ENCODE measurements at regions not wholly inside any gene's neighbourhood (a gene's known extent, or its start where the extent isn't known, plus 50 kb on each side); places are given as distances from the start of the nearest gene placed in this dataset.

DNA sequence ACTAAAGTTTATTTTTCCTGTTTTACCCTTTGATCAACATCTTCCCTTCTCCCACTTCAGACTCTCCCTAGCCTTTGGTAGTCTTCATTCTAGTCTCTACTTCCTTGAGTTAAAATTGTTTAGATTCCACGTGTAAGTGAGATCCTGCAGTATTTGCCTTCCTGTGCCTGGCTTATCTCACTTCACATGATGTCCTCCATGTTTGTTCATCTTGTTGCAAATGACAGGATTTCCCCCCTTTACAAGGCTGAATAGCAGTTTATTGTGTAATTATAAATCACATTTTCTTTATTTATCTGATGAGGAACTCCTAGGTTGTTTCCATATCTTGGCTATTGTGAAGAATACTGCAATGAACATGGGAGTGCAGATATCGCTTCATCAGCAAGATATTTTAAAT lies 461.7 kb downstream of the CHSY3 start:
- TF ChIP-seq, protein P1, sequence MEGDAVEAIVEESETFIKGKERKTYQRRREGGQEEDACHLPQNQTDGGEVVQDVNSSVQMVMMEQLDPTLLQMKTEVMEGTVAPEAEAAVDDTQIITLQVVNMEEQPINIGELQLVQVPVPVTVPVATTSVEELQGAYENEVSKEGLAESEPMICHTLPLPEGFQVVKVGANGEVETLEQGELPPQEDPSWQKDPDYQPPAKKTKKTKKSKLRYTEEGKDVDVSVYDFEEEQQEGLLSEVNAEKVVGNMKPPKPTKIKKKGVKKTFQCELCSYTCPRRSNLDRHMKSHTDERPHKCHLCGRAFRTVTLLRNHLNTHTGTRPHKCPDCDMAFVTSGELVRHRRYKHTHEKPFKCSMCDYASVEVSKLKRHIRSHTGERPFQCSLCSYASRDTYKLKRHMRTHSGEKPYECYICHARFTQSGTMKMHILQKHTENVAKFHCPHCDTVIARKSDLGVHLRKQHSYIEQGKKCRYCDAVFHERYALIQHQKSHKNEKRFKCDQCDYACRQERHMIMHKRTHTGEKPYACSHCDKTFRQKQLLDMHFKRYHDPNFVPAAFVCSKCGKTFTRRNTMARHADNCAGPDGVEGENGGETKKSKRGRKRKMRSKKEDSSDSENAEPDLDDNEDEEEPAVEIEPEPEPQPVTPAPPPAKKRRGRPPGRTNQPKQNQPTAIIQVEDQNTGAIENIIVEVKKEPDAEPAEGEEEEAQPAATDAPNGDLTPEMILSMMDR (conservative IDR thresholded peaks at IDR 0.05) = no peak
- H3K4me2 ChIP-seq (ENCODE audit: insufficient read depth, insufficient read length, low read length) = no peak overlapping the region
- H2AK5ac ChIP-seq (ENCODE audit: insufficient read length, low read length) = no peak overlapping the region
- H3K56ac ChIP-seq (ENCODE audit: insufficient read length, low read depth, low read length) = no peak overlapping the region
- H2AFZ ChIP-seq (ENCODE audit: low read length) = no peak overlapping the region
- Mint-ChIP-seq H3K4me3 (no peak overlapping the region), H3K27me3 (ENCODE audit: low read depth) (no peaks in the 10 kb centered on the region), H3K36me3 (ENCODE audit: insufficient read depth in 1 of 3, low read depth in 3 of 3) (no peaks in the 10 kb centered on the region), H3K27ac (no peak overlapping the region), H3K9me3 (no peaks in the 10 kb centered on the region), H3K4me1 (no peaks in the 10 kb centered on the region)
- no CpG with 5 or more reads among the region's 2 CpGs for WGBS (ENCODE audit: extremely low coverage, insufficient read length, low lambda C conversion rate)
- H3K27me3 ChIP-seq (ENCODE audit: insufficient read depth, low read length) = no peaks in the 10 kb centered on the region
- H3K9ac ChIP-seq (ENCODE audit: extremely low read depth, insufficient read length, low read length) = no peak overlapping the region
- no peak overlapping the region for H2BK20ac ChIP-seq (ENCODE audit: low read depth, low read length, poor library complexity, severe bottlenecking)
- no peak overlapping the region for H2BK15ac ChIP-seq (ENCODE audit: low read depth, low read length)
- H3T11ph ChIP-seq (ENCODE audit: low read length) = no peak overlapping the region
- no peaks in the 10 kb centered on the region for H3K4me1 ChIP-seq (ENCODE audit: insufficient read depth, low read length)
- no peak overlapping the region for H2BK12ac ChIP-seq (ENCODE audit: insufficient read length, low read depth, low read length)
- no peak overlapping the region for H4K5ac ChIP-seq (ENCODE audit: insufficient read length, low read depth, low read length)
- H4K20me1 ChIP-seq (ENCODE audit: control insufficient read depth, insufficient read depth, insufficient read length) = no peaks in the 10 kb centered on the region
- H3K14ac ChIP-seq (ENCODE audit: insufficient read depth, low read length) = no peak overlapping the region
- H3K23me2 ChIP-seq (ENCODE audit: insufficient read length, low read depth, low read length, poor library complexity, severe bottlenecking) = no peaks in the 10 kb centered on the region
- H3K18ac ChIP-seq (ENCODE audit: insufficient read length, low read depth, low read length) = no peak overlapping the region
- no peaks in the 10 kb centered on the region for H3K79me1 ChIP-seq (ENCODE audit: insufficient read depth, low read depth, low read length, poor library complexity, severe bottlenecking)
- H3K4ac ChIP-seq (ENCODE audit: low read depth, low read length) = no peak overlapping the region
- no peak overlapping the region for H4K8ac ChIP-seq (replicated peaks; ENCODE audit: insufficient read length, low read depth, low read length)
- DNase-seq = no peak
- no peak overlapping the region for H2BK120ac ChIP-seq (ENCODE audit: low read depth, low read length, poor library complexity, severe bottlenecking)
- H3K23ac ChIP-seq (ENCODE audit: insufficient read length, low read depth, low read length) = no peak overlapping the region
- no peaks in the 10 kb centered on the region for H3K79me2 ChIP-seq (ENCODE audit: insufficient read depth, low read length)
- no peak overlapping the region for H3K27ac ChIP-seq (ENCODE audit: insufficient read length, low read depth, low read length)
- H2BK5ac ChIP-seq (ENCODE audit: insufficient read length, low read length) = no peak overlapping the region
- H4K91ac ChIP-seq (ENCODE audit: insufficient read length, low read depth, low read length) = no peak overlapping the region
- no peaks in the 10 kb centered on the region for H3K9me3 ChIP-seq (ENCODE audit: control insufficient read depth, low read depth, low read length)
